ENCODE measurements at regions not wholly inside any gene's neighbourhood (a gene's known extent, or its start where the extent isn't known, plus 50 kb on each side); places are given as distances from the start of the nearest gene placed in this dataset.

DNA sequence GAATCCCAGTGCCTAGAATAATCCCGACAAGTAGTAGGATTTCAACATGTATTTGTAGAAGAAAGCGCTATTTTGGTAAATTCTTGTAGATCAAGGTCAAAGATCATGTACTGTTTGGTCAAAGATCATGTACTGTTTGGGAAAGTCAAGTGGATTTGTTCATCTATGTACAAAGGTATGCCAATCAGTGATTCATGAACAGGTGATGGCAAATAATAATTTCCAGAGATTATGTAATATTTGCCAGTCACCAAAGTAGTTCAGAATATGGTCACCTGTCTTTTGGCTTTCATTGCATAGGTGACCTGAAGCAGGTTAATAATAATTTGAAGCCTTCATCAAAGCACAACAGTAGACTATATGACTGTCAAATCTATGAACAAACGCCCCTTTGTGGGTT, 398.2 kb downstream of the EFNA5 start:
- ATAC-seq = no peak
- TF ChIP-seq, protein P1, sequence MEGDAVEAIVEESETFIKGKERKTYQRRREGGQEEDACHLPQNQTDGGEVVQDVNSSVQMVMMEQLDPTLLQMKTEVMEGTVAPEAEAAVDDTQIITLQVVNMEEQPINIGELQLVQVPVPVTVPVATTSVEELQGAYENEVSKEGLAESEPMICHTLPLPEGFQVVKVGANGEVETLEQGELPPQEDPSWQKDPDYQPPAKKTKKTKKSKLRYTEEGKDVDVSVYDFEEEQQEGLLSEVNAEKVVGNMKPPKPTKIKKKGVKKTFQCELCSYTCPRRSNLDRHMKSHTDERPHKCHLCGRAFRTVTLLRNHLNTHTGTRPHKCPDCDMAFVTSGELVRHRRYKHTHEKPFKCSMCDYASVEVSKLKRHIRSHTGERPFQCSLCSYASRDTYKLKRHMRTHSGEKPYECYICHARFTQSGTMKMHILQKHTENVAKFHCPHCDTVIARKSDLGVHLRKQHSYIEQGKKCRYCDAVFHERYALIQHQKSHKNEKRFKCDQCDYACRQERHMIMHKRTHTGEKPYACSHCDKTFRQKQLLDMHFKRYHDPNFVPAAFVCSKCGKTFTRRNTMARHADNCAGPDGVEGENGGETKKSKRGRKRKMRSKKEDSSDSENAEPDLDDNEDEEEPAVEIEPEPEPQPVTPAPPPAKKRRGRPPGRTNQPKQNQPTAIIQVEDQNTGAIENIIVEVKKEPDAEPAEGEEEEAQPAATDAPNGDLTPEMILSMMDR (IDR thresholded peaks at IDR 0.05) = no peak
- no peak for DNase-seq
- Mint-ChIP-seq H3K27me3 (ENCODE audit: low read depth in 2 of 2) (peaks cover 5 to 10% of the 10 kb centered on the region in 2 donors), H3K4me1 (no peaks in the 10 kb centered on the region), H3K9me3 (no peaks in the 10 kb centered on the region), H3K4me3 (no peak overlapping the region), H3K36me3 (no peaks in the 10 kb centered on the region), H3K27ac (no peak overlapping the region)
- Histone ChIP-seq H3K9me3 (ENCODE audit: control insufficient read depth, insufficient read depth, low read length) (no peaks in the 10 kb centered on the region), H3K27me3 (ENCODE audit: control insufficient read depth, insufficient read depth, low read length) (no peaks in the 10 kb centered on the region), H3K4me3 (ENCODE audit: low read length) (no peak overlapping the region), H3K4me1 (ENCODE audit: control insufficient read depth, insufficient read depth, low read length) (no peaks in the 10 kb centered on the region), H3K27ac (ENCODE audit: low read length) (no peak overlapping the region), H3K36me3 (ENCODE audit: control insufficient read depth, insufficient read depth, low read length) (no peaks in the 10 kb centered on the region)
- 93% methylated on average over 2 of the region's 3 CpGs for WGBS (ENCODE audit: insufficient coverage)
- intact Hi-C loops (cut with micrococcal nuclease) = no loop called here

DNA sequence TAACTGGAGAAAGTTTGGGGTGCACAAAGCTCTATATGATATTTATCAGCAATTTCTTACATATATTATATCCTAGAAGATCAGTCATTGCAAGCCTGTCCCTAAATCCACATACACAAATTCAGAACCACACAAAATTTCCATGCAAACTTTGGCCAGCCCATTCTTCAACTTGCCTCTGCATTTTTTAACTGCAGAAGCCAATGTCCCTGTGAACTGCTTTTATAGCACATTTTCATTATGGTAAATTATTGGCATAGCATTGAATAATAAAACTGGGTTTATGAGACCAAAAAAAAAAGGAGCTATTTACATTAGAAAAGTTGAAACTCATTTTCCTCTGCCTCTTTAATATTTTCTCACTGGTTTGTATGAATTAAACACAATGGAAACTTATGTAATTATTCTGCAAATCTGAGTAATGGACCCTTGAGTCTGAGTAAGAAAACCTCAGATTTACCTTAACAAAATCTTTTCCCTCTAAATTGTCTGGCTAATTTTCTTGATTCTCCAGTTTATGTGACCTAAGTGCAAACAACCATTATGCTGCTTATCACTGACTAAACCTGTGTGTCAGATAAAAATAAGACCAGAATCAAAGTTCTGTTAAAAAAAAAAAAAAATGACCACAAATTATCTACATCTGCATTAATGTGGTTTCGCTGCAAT, 398.9 kb downstream of the EFNA5 start:
- H3K36me3 Mint-ChIP-seq = no peaks in the 10 kb centered on the region
- no peaks in the 10 kb centered on the region for H3K9me3 Mint-ChIP-seq
- ATAC-seq = no peak
- no peak for DNase-seq
- H3K27me3 ChIP-seq (ENCODE audit: control insufficient read depth, insufficient read depth, low read length) = no peaks in the 10 kb centered on the region
- H3K36me3 ChIP-seq (ENCODE audit: control insufficient read depth, insufficient read depth, low read length) = no peaks in the 10 kb centered on the region
- H3K27me3 Mint-ChIP-seq (ENCODE audit: low read depth in 2 of 2) = peaks cover 5 to 10% of the 10 kb centered on the region in 2 donors
- no peaks in the 10 kb centered on the region for H3K4me1 Mint-ChIP-seq
- no peak overlapping the region for H3K27ac ChIP-seq (ENCODE audit: low read length)
- no peaks in the 10 kb centered on the region for H3K9me3 ChIP-seq (ENCODE audit: control insufficient read depth, insufficient read depth, low read length)
- intact Hi-C loops (cut with micrococcal nuclease) = no loop called here
- H3K4me3 ChIP-seq (ENCODE audit: low read length) = no peak overlapping the region
- no peak overlapping the region for H3K4me3 Mint-ChIP-seq
- H3K27ac Mint-ChIP-seq = no peak overlapping the region
- no peaks in the 10 kb centered on the region for H3K4me1 ChIP-seq (ENCODE audit: control insufficient read depth, insufficient read depth, low read length)
- TF ChIP-seq, protein P1 (IDR thresholded peaks at IDR 0.05) = no peak
- WGBS (ENCODE audit: insufficient coverage) = no CpG with 5 or more reads among the region's 1 CpG

DNA sequence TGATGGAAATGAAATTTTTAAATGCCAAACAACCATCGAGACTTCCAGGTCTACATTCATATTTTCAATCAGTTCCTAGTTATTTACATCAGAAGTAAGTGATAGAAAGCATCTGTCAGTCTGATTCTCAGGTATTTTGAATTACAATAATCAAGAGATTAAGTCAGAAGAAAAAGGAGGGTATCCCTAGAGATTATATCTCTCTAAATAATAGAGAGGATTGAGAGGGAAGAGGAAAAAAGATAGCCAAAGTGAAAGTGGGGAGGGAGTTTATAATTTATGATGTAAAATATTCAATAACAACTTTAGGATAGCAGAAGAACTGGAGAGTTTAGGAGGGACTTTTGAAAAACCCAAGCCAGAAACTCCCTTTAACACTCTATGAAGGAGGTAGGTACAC, 400.2 kb downstream of the EFNA5 start:
- H3K36me3 ChIP-seq (ENCODE audit: control insufficient read depth, insufficient read depth, low read length) = no peaks in the 10 kb centered on the region
- H3K4me1 Mint-ChIP-seq = no peaks in the 10 kb centered on the region
- H3K27me3 Mint-ChIP-seq (ENCODE audit: low read depth in 2 of 2) = peaks cover 5 to 10% of the 10 kb centered on the region in 2 donors
- H3K27me3 ChIP-seq (ENCODE audit: control insufficient read depth, insufficient read depth, low read length) = no peaks in the 10 kb centered on the region
- H3K36me3 Mint-ChIP-seq = no peaks in the 10 kb centered on the region
- no peaks in the 10 kb centered on the region for H3K4me1 ChIP-seq (ENCODE audit: control insufficient read depth, insufficient read depth, low read length)
- H3K9me3 Mint-ChIP-seq = no peaks in the 10 kb centered on the region
- H3K9me3 ChIP-seq (ENCODE audit: control insufficient read depth, insufficient read depth, low read length) = no peaks in the 10 kb centered on the region
- DNase-seq (no peak), ATAC-seq (no peak)
- H3K27ac Mint-ChIP-seq = no peak overlapping the region
- H3K4me3 Mint-ChIP-seq = no peak overlapping the region
- TF ChIP-seq, protein P1 (IDR thresholded peaks at IDR 0.05) = no peak
- H3K27ac ChIP-seq (ENCODE audit: low read length) = no peak overlapping the region
- no peak overlapping the region for H3K4me3 ChIP-seq (ENCODE audit: low read length)
- intact Hi-C loops (cut with micrococcal nuclease) = no loop called here
- WGBS (ENCODE audit: insufficient coverage) = no CpG with 5 or more reads among the region's 1 CpG

- Histone ChIP-seq H3K9me3 (ENCODE audit: control insufficient read depth, insufficient read depth, low read length) (no peaks in the 10 kb centered on the region), H3K27ac (ENCODE audit: low read length) (no peak overlapping the region), H3K27me3 (ENCODE audit: control insufficient read depth, insufficient read depth, low read length) (no peaks in the 10 kb centered on the region), H3K4me3 (ENCODE audit: low read length) (no peak overlapping the region), H3K4me1 (ENCODE audit: control insufficient read depth, insufficient read depth, low read length) (peaks cover 5% of the 10 kb centered on the region), H3K36me3 (ENCODE audit: control insufficient read depth, insufficient read depth, low read length) (no peaks in the 10 kb centered on the region)
- peaks cover 5 to 10% of the 10 kb centered on the region in 2 donors for H3K27me3 Mint-ChIP-seq (ENCODE audit: low read depth in 2 of 2)
- no peaks in the 10 kb centered on the region for H3K4me1 Mint-ChIP-seq
- H3K36me3 Mint-ChIP-seq = no peaks in the 10 kb centered on the region
- H3K4me3 Mint-ChIP-seq = no peak overlapping the region
- no peak for ATAC-seq
- no peaks in the 10 kb centered on the region for H3K9me3 Mint-ChIP-seq
- intact Hi-C loops (cut with micrococcal nuclease) = no loop called here
- TF ChIP-seq, protein P1 (IDR thresholded peaks at IDR 0.05) = no peak
- no peak for DNase-seq
- 75% methylated on average over 2 of the region's 2 CpGs for WGBS (ENCODE audit: insufficient coverage)
- H3K27ac Mint-ChIP-seq = no peak overlapping the region
Observed at GRCh38 chr5:107269678-107270077, 401.1 kb downstream of the EFNA5 start.

Data from natural killer cell (primary cell).